ENCODE measurements at regions not wholly inside any gene's neighbourhood (a gene's known extent, or its start where the extent isn't known, plus 50 kb on each side); places are given as distances from the start of the nearest gene placed in this dataset.
"Not testable (repeated sequence)": the region's sequence is repeated elsewhere in the genome, so short reads cannot be mapped to it uniquely, and the experiment has no call there.

DNA sequence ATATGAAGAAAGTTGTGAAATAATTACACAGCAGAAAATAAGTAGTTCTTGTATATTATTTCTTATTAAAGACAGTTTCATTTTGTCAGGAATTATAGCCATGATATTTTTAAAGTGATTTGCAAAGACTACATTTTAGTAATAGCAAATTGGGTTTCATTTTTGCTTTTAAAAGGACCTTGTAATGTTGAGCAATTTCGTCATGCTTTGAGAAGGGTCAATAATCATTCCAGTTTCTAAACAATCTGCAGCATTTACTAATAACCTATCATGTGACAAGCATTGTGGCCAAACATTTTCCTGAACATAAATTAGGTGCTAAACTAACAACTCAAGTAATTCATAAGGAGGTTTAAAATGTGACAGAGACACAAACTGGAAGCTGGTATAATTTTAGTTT, 214.4 kb upstream of the CBLB start:
- no peak for DNase-seq

- DNase-seq: no peak
Observed at GRCh38 chr3:106083854-106084253, 215.0 kb upstream of the CBLB start.

- no peak for DNase-seq
Observed at GRCh38 chr3:106086038-106086437, 217.2 kb upstream of the CBLB start.

DNA sequence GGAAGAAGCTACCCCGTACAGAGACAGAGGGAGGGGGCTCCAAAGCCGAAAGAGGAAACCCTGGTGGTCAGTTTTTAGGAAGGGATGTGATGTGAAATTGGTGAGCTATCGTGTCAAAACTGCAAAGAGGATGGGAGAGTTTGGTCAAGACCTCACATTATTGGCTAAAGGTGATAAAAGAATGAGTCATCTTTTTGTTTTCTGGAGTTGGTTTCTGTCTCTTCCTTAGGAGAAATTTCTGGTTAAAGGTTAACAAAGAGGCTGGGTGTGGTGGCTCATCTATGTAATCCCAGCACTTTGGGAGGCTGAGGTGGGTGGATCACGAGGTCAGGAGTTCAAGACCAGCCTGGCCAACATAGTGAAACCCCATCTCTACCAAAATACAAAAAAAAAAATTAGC, 217.8 kb upstream of the CBLB start:
- no peak for DNase-seq

GRCh38 chr3:106088304-106088703, 219.5 kb upstream of the CBLB start:
- no peak for DNase-seq

DNA sequence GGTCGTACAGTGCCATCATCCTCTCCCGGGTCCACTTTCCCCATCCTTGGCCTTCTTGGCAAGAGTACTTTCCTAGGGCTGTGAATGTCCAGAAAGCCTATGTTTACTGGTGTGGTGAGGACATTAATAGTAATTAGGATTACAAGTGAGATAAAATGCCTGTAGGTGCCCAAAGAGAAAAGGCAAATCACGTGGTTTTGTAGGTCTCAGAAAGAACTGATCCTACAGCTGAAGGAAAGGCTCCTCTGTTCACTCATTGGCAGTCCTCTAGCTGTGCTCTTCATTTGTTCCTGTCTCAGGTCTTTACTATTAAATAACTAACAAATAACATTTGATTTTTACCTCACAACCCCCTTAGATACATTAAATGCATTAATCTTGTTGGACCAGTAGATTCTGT, 220.1 kb upstream of the CBLB start:
- no peak for DNase-seq

DNA sequence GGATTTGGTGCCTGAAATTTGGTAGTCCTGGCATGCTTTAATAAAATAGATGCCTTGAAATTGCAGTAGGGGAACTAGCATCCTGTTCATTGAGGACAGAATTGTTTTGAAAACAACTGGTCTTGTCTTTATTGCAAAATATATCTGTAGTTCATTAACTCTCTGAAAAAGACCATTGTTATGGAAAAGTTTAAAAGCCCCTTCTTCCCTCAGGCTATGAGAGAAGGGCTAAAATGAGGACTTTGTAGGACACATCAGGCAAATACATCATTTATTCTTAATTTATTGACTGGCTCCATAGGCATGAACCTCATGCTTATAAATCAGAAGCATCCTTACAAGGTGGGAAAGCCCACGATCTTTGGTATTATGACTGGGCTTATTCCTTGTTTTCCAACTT, 221.0 kb upstream of the CBLB start:
- DNase-seq: no peak

DNA sequence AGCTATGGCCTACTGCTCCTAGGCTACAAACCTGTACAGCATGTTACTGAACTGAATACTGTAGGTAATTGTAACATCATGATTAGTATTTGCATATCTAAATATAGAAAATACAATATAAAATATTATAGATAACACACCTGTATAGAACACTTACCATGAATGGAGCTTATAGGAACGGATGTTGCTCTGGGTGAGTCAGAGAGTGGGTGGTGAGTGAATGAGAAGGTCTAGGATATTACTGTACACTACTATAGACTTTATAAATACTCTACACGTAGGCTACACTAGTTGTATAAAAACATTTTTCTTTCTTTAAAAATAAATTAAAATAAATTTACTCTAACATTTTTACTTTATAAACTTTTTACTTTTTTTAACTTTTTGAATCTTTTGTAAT, 224.0 kb upstream of the CBLB start:
- DNase-seq: no peak

GRCh38 chr3:106093616-106094015, 224.8 kb upstream of the CBLB start:
- no peak for DNase-seq

- no peak for DNase-seq
Observed at GRCh38 chr3:106097817-106098435, 229.1 kb upstream of the CBLB start.

- DNase-seq: no peak
Observed at GRCh38 chr3:106103383-106103782, 234.6 kb upstream of the CBLB start.

DNA sequence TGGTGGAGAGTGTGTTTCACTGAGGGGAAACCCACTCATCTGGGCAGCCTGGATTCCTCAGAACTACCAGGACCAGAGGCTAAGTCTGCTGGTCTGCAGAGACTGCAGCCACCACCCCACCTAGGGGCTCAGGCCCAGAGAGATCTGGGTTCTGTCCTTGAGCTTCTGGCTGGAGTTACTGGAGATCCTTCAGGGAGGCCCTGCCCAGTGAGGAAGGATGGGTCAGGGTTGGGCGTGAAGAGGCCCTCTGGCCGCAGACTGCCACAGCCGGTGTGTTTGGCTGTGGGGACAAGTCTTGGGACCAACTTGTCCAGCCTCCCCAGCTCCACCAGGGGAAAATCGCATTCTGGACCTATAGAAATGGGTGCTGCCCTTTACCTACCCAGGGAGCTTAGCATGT, 235.3 kb upstream of the CBLB start:
- no peak for DNase-seq

DNA sequence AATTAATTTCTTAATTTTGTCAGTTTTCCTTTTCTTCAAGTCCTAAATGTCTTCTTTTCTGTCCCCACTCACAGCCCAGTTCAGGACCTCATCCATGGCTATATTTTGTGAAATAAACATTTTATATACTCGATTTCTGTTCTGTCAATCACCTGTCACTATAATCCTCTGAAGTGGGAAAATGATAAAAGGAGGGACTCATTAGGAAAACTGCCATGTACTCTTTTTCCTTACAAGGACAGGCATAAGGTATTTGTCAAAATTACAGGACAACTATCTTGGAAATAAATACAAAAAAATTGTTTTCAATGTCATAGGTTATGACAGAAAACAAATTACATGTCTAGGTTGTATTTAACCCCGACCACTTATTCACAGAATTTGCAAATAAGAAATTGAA, 240.1 kb upstream of the CBLB start:
- DNase-seq: no peak

GRCh38 chr3:106112561-106112960, 243.7 kb upstream of the CBLB start:
- DNase-seq: not testable (repeated sequence)

GRCh38 chr3:106113747-106114146, 244.9 kb upstream of the CBLB start:
- DNase-seq: no peak

- DNase-seq: no peak
Observed at GRCh38 chr3:106114220-106114619, 245.4 kb upstream of the CBLB start.

DNA sequence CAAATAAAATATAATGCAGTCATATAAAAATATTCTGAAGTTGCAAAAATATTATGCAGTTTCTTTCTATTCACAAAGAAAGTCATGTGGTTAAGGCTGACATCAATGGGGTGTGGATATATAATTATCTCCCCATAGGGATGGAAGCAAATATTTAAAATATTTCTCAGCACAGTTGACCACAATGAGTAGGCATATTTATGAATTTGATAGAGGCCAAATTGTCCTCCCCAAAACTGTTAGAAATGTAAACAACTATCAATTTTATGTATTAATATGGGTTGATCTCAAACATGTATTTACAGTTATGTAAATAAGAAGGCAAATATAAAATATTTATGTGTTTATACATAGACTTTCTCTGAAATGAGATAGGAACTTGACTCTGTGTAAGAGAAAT, 246.0 kb upstream of the CBLB start:
- DNase-seq: no peak

- DNase-seq: no peak
Observed at GRCh38 chr3:106115557-106115956, 246.7 kb upstream of the CBLB start.

- no peak for DNase-seq
Observed at GRCh38 chr3:106116733-106117489, 248.1 kb upstream of the CBLB start.

DNA sequence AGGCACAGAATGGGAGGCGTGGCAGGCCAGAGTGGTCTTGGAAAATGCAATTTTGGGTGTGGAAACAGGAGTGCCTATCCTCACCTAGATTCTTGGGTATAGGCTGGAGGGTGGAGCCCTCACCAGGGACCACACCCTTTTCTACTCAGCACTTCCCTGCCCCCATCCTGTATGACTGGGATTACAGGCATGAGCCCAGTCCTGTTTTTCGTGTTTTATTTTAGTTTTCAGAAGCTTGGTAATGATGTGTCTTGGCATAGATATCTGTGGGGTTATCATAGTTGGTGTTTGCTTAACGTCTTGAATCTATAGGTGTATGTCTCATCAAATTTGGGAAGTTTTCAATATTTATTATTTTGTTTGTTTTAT, 248.7 kb upstream of the CBLB start:
- no peak for DNase-seq

DNA sequence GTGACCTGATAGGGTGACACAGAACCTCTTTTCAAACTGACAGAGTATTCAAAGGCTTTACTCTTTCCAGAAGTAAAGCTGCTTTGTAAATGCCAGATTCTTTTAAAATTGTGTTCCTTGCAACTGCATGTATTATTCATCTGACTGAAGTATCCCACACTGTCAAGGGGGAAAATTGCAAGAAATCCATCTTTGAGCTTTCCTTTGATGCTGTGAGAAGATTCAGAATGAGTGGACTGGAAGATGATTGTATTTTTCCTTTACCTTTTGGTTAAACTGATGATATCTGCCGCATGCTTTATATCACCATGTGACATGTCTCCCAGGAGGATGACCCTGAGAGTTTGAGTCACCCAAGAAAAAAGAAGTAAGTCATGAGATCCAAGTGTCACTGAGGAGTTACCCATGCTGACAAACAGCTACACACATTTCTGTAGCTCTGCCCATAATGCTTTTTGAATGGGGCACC, 250.8 kb upstream of the CBLB start:
- DNase-seq: no peak

GRCh38 chr3:106120356-106120755, 251.5 kb upstream of the CBLB start:
- DNase-seq: no peak

- no peak for DNase-seq
Observed at GRCh38 chr3:106121491-106122289, 252.9 kb upstream of the CBLB start.

DNA sequence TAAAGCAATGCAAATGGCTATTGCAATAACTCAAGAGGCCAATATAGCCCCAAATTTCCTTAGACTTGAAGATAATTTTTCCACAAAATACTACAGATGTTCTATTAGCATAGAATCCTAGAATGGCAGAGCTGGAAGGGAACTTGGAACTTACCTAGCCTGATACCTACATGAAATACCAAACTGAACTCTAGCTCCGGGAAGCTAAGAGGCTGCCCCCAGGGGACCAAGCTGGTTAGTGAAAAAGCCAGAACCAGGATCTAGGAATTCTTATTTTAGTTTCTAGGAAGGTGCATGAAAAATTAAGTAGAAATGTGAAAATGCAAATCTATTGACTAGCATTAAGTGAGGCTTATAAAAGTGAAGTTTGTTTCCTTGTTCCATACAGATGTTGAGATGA, 256.0 kb upstream of the CBLB start:
- no peak for DNase-seq

All from activated gamma-delta T cell (primary cell).